Skin epidermis (tissue), 12 donors: ENCODE measurements at regions not wholly inside any gene's neighbourhood (a gene's known extent, or its start where the extent isn't known, plus 50 kb on each side); places are given as distances from the start of the nearest gene placed in this dataset.
"Not testable (repeated sequence)": the region's sequence is repeated elsewhere in the genome, so short reads cannot be mapped to it uniquely, and the experiment has no call there.

Experiments
- H3K27ac ChIP-seq, 21 experiments: fragments of 200-600 bp; sonication (generic) in 11 of 21; one replicate each; pipeline ENCODE4 v1.5.0; 2020; ENCODE audit warnings: mild to moderate bottlenecking in 3 of 21, inconsistent platforms in 2 of 21, moderate library complexity in 2 of 21
- H3K4me3 ChIP-seq, 7 experiments: fragments of 200-600 bp; sonication (generic) in 2 of 7; one replicate each; pipeline ENCODE4 v1.5.0; 2020; ENCODE audit warnings: inconsistent platforms in 2 of 7, mild to moderate bottlenecking in 2 of 7, moderate library complexity in 1 of 7

GRCh38 chr5:136446565-136446964, 81.2 kb upstream of the TRPC7 start:
- Histone ChIP-seq H3K4me3 (no peak overlapping the region), H3K27ac (no peak overlapping the region)

GRCh38 chr5:136444099-136444498, 78.8 kb upstream of the TRPC7 start:
- H3K27ac ChIP-seq, H3K4me3 ChIP-seq: not testable (repeated sequence)

- H3K27ac ChIP-seq = no peak overlapping the region
- H3K4me3 ChIP-seq = no peak overlapping the region
Observed at GRCh38 chr5:136439367-136439766, 74.0 kb upstream of the TRPC7 start.

GRCh38 chr5:136435946-136436543, 70.7 kb upstream of the TRPC7 start:
- H3K27ac ChIP-seq = no peak overlapping the region

GRCh38 chr5:136434795-136435194, 69.5 kb upstream of the TRPC7 start:
- Histone ChIP-seq H3K4me3 (no peak overlapping the region), H3K27ac (no peak overlapping the region)

More at GRCh38 chr5:136435946-136436543, 70.7 kb upstream of the TRPC7 start:
- no peak overlapping the region for H3K4me3 ChIP-seq

- no peak overlapping the region for H3K27ac ChIP-seq
- no peak overlapping the region for H3K4me3 ChIP-seq
Observed at GRCh38 chr5:136432705-136433104, 67.4 kb upstream of the TRPC7 start.

GRCh38 chr5:136430081-136430480, 64.7 kb upstream of the TRPC7 start:
- Histone ChIP-seq H3K27ac (no peak overlapping the region), H3K4me3 (no peak overlapping the region)

- no peak overlapping the region for H3K4me3 ChIP-seq
- no peak overlapping the region for H3K27ac ChIP-seq
Observed at GRCh38 chr5:136427426-136427825, 62.1 kb upstream of the TRPC7 start.

- H3K27ac ChIP-seq = no peak overlapping the region
- H3K4me3 ChIP-seq = no peak overlapping the region
Observed at GRCh38 chr5:136425921-136426320, 60.6 kb upstream of the TRPC7 start.

GRCh38 chr5:136424835-136425584, 59.7 kb upstream of the TRPC7 start:
- Histone ChIP-seq H3K4me3 (no peak overlapping the region), H3K27ac (no peak overlapping the region)

- Histone ChIP-seq H3K4me3 (no peak overlapping the region), H3K27ac (no peak overlapping the region)
Observed at GRCh38 chr5:136423944-136424606, 58.7 kb upstream of the TRPC7 start.

GRCh38 chr5:136420168-136420898, 55.0 kb upstream of the TRPC7 start:
- H3K4me3 ChIP-seq = no peak overlapping the region
- no peak overlapping the region for H3K27ac ChIP-seq

GRCh38 chr5:136418301-136418700, 53.0 kb upstream of the TRPC7 start:
- Histone ChIP-seq H3K27ac (no peak overlapping the region), H3K4me3 (no peak overlapping the region)
